ENCODE measurements at regions not wholly inside any gene's neighbourhood (a gene's known extent, or its start where the extent isn't known, plus 50 kb on each side); places are given as distances from the start of the nearest gene placed in this dataset.

- no peak for DNase-seq
Measured at GRCh38 chrX:131907488-131908314, 115.4 kb upstream of the STK26 start.

- DNase-seq, result no peak
Measured at GRCh38 chrX:131910586-131910985, 112.5 kb upstream of the STK26 start.

- DNase-seq, result no peak
Measured at GRCh38 chrX:131915488-131915887, 107.6 kb upstream of the STK26 start.

- DNase-seq, result no peak
Measured at GRCh38 chrX:131917588-131917987, 105.5 kb upstream of the STK26 start.

GRCh38 chrX:131918839-131919238 is 104.3 kb upstream of the STK26 start:
- DNase-seq, result no peak

GRCh38 chrX:131923614-131924250 is 99.4 kb upstream of the STK26 start:
- DNase-seq, result no peak

GRCh38 chrX:131938749-131939148 is 84.4 kb upstream of the STK26 start:
- no peak for DNase-seq

GRCh38 chrX:131942034-131942433 is 81.1 kb upstream of the STK26 start:
- DNase-seq, result no peak

- no peak for DNase-seq
Measured at GRCh38 chrX:131944936-131945902, 77.9 kb upstream of the STK26 start.

- DNase-seq, result no peak
Measured at GRCh38 chrX:131951166-131951565, 71.9 kb upstream of the STK26 start.

- DNase-seq, result no peak
Measured at GRCh38 chrX:131955099-131955777, 67.9 kb upstream of the STK26 start.

- no peak for DNase-seq
Measured at GRCh38 chrX:131958724-131959123, 64.4 kb upstream of the STK26 start.

GRCh38 chrX:131970347-131970746 is 52.8 kb upstream of the STK26 start:
- DNase-seq, result no peak
